H1 (cell line): ENCODE measurements at regions not wholly inside any gene's neighbourhood (a gene's known extent, or its start where the extent isn't known, plus 50 kb on each side); places are given as distances from the start of the nearest gene placed in this dataset.
A peak's percentile ranks its signal among the peaks of the same experiment; 100 is the strongest.

Experiments
- CTCF ChIA-PET: fragments of 300-600 bp; sonication (Branson Sonifier 250); formaldehyde crosslinking; loops from one replicate; lab custom pipeline; 2021; ENCODE audit not compliant: partially characterized antibody; lab: Charles Lee
- POLR2A ChIA-PET: fragments of 300-600 bp; sonication (Branson Sonifier 250); formaldehyde crosslinking; loops from one replicate; lab custom pipeline; 2021; ENCODE audit warnings: inconsistent platforms; ENCODE audit not compliant: partially characterized antibody; lab: Charles Lee
- DNase-seq, 2 experiments: peaks; one replicate each; pipeline versions ENCODE4 v3.0.0 to v3.0.0-alpha.2; 2010 to 2022; ENCODE audit warnings: low spot score in 2 of 2, low read depth in 1 of 2, mixed read lengths in 1 of 2
- FAIRE-seq: peaks from 2 replicates; lab custom pipeline; 2011; peaks lifted over from hg19 to GRCh38; lab: Jason Lieb, UNC
- H2AFZ ChIP-seq: 2 replicates; pipeline ENCODE4 v1.8.1; 2012; ENCODE audit warnings: low read length, inconsistent platforms
- H2AK5ac ChIP-seq: 2 replicates; pipeline ENCODE4 v1.6.1; 2013; ENCODE audit warnings: low read depth, low read length
- H2BK120ac ChIP-seq: replicated peaks from 2 replicates; pipeline ENCODE3; 2013; ENCODE audit warnings: low read depth, low read length, inconsistent platforms
- H2BK12ac ChIP-seq: 2 replicates; pipeline ENCODE4 v1.6.1; 2013; ENCODE audit warnings: low read depth, low read length
- H2BK15ac ChIP-seq: 2 replicates; pipeline ENCODE4 v1.6.1; 2013; ENCODE audit warnings: low read length
- H2BK20ac ChIP-seq: 2 replicates; pipeline ENCODE4 v1.6.1; 2013; ENCODE audit warnings: low read length
- H2BK5ac ChIP-seq: 2 replicates; pipeline ENCODE4 v1.6.1; 2013; ENCODE audit warnings: low read depth, low read length
- H3K14ac ChIP-seq: 2 replicates; pipeline ENCODE4 v1.6.1; 2013; ENCODE audit warnings: inconsistent platforms; ENCODE audit not compliant: insufficient read length
- H3K18ac ChIP-seq: 2 replicates; pipeline ENCODE4 v1.6.1; 2013; ENCODE audit warnings: low read length; ENCODE audit errors: extremely low read depth
- H3K23ac ChIP-seq: 2 replicates; pipeline ENCODE4 v1.6.1; 2013; ENCODE audit warnings: inconsistent platforms; ENCODE audit not compliant: insufficient read length
- H3K23me2 ChIP-seq: 2 replicates; pipeline ENCODE4 v1.6.1; 2013; ENCODE audit warnings: low read depth, low read length
- H3K27ac ChIP-seq: 2 replicates; pipeline ENCODE4 v1.6.1; 2011; ENCODE audit warnings: low read depth, low read length, inconsistent platforms
- H3K27me3 ChIP-seq, 4 experiments: replicated peaks in 1 of 4; 1 replicate in 1 of 4; 2 replicates in 3 of 4; pipeline versions ENCODE4 v1.6.1 to v1.8.1; 2011 to 2013; ENCODE audit warnings: low read length in 3 of 4, mild to moderate bottlenecking in 3 of 4, inconsistent platforms in 2 of 4, mixed read lengths in 2 of 4, moderate library complexity in 1 of 4; ENCODE audit not compliant: control insufficient read depth in 3 of 4, insufficient read depth in 3 of 4; ENCODE audit errors: extremely low read depth in 1 of 4
- H3K36me3 ChIP-seq, 4 experiments: 2 replicates each; pipeline versions ENCODE4 v1.6.1 to v1.8.1; 2011 to 2013; ENCODE audit warnings: mild to moderate bottlenecking in 4 of 4, low read length in 3 of 4, moderate library complexity in 2 of 4, control low read depth in 1 of 4, inconsistent platforms in 1 of 4; ENCODE audit not compliant: insufficient read depth in 4 of 4, control insufficient read depth in 2 of 4
- H3K4ac ChIP-seq: replicated peaks from 2 replicates; pipeline ENCODE3; 2013; ENCODE audit warnings: low read length, low read depth, mixed read lengths, inconsistent platforms; ENCODE audit not compliant: insufficient read length
- H3K4me1 ChIP-seq, 4 experiments: replicated peaks in 1 of 4; 1 replicate in 1 of 4; 2 replicates in 3 of 4; pipeline versions ENCODE4 v1.6.1 to v1.8.1; 2011 to 2013; ENCODE audit warnings: low read length in 3 of 4, inconsistent platforms in 2 of 4, mixed read lengths in 1 of 4; ENCODE audit not compliant: insufficient read depth in 4 of 4, control insufficient read depth in 3 of 4
- H3K4me2 ChIP-seq, 2 experiments: 2 replicates each; pipeline versions ENCODE4 v1.6.1 to v1.8.1; 2011 to 2013; ENCODE audit warnings: low read depth in 2 of 2, low read length in 2 of 2, control low read depth in 1 of 2, inconsistent platforms in 1 of 2, mild to moderate bottlenecking in 1 of 2; ENCODE audit not compliant: insufficient read depth in 1 of 2
- H3K4me3 ChIP-seq, 4 experiments: fragments of 200-600, 300-600 bp in 1 of 4; sonication (generic), shearing (Covaris generic), sonication (Bioruptor Twin) in 1 of 4; 2 replicates each; pipeline versions ENCODE4 v1.5.1 to v1.8.1; 2011 to 2016; ENCODE audit warnings: low read length in 4 of 4, low read depth in 3 of 4, control low read depth in 2 of 4, inconsistent platforms in 2 of 4, mild to moderate bottlenecking in 2 of 4, mixed read lengths in 1 of 4, moderate library complexity in 1 of 4; ENCODE audit not compliant: insufficient read depth in 2 of 4; ENCODE audit errors: extremely low read depth in 1 of 4
- H3K56ac ChIP-seq: replicated peaks from 2 replicates; pipeline ENCODE3; 2013; ENCODE audit warnings: low read depth, mild to moderate bottlenecking, mixed read lengths, low read length, inconsistent platforms; ENCODE audit not compliant: insufficient read length
- H3K79me1 ChIP-seq: 2 replicates; pipeline ENCODE4 v1.6.1; 2013; ENCODE audit warnings: low read depth, low read length, control low read depth
- H3K79me2 ChIP-seq, 2 experiments: 2 replicates each; pipeline versions ENCODE4 v1.6.1 to v1.8.1; 2012 to 2013; ENCODE audit warnings: low read length in 2 of 2, mild to moderate bottlenecking in 2 of 2, inconsistent platforms in 1 of 2; ENCODE audit not compliant: insufficient read depth in 2 of 2, control insufficient read depth in 1 of 2
- H3K9ac ChIP-seq, 4 experiments: replicated peaks in 1 of 4; 1 replicate in 1 of 4; 2 replicates in 3 of 4; pipeline versions ENCODE4 v1.6.1 to v1.8.1; 2011 to 2013; ENCODE audit warnings: low read depth in 3 of 4, low read length in 3 of 4, control low read depth in 2 of 4, mild to moderate bottlenecking in 2 of 4, moderate library complexity in 2 of 4, inconsistent platforms in 1 of 4; ENCODE audit errors: extremely low read depth in 1 of 4
- H3K9me3 ChIP-seq, 2 experiments: 2 replicates each; pipeline versions ENCODE4 v1.6.1 to v1.8.1; 2012 to 2013; ENCODE audit warnings: mild to moderate bottlenecking in 2 of 2, moderate library complexity in 2 of 2, control low read depth in 1 of 2, inconsistent platforms in 1 of 2, low read depth in 1 of 2, low read length in 1 of 2, mixed read lengths in 1 of 2; ENCODE audit not compliant: insufficient read depth in 2 of 2
- H4K20me1 ChIP-seq, 2 experiments: replicated peaks in 1 of 2; 2 replicates each; pipeline versions ENCODE3 to v1.8.1; 2011 to 2013; ENCODE audit warnings: inconsistent platforms in 2 of 2, low read length in 2 of 2, mild to moderate bottlenecking in 1 of 2; ENCODE audit not compliant: insufficient read depth in 2 of 2, control insufficient read depth in 1 of 2
- H4K5ac ChIP-seq: 2 replicates; pipeline ENCODE4 v1.6.1; 2013; ENCODE audit warnings: low read length, low read depth, mixed read lengths, inconsistent platforms; ENCODE audit not compliant: insufficient read length
- H4K8ac ChIP-seq: 2 replicates; pipeline ENCODE4 v1.8.0; 2013; ENCODE audit warnings: mild to moderate bottlenecking, moderate library complexity, low read length, inconsistent platforms; ENCODE audit not compliant: insufficient read depth; ENCODE audit errors: extremely low read depth
- H4K91ac ChIP-seq: replicated peaks from 2 replicates; pipeline ENCODE3; 2013; ENCODE audit warnings: low read length, mixed read lengths, inconsistent platforms; ENCODE audit not compliant: insufficient read length
- CBX5 ChIP-seq: fragments of 300-800, 300-1000 bp; sonication (generic); IDR thresholded peaks from 2 replicates; pipeline ENCODE4 v1.7.1; 2016; ENCODE audit warnings: antibody characterized with exemption, low read length, low read depth
- CHD1 ChIP-seq: IDR thresholded peaks from 2 replicates; pipeline ENCODE4 v1.6.1; 2012; ENCODE audit warnings: low read depth, low read length, improper control_type of control experiment
- CTCF ChIP-seq, 3 experiments: IDR thresholded peaks; 1 replicate in 2 of 3; 2 replicates in 1 of 3; pipeline versions ENCODE4 v1.5.1 to v1.6.1; 2011; ENCODE audit warnings: low read length in 3 of 3, mild to moderate bottlenecking in 3 of 3, inconsistent platforms in 2 of 3, low read depth in 1 of 3, moderate library complexity in 1 of 3; ENCODE audit not compliant: insufficient read depth in 1 of 3; ENCODE audit errors: control extremely low read depth in 1 of 3
- KDM5A ChIP-seq: fragments of 200-600 bp; IDR thresholded peaks from 2 replicates; pipeline ENCODE4 v1.7.1; 2012; ENCODE audit warnings: mild to moderate bottlenecking, low read length, inconsistent platforms, mixed read lengths
- POU5F1 ChIP-seq: IDR thresholded peaks from 2 replicates; pipeline ENCODE4 v1.6.1; 2011; ENCODE audit warnings: low read depth, mild to moderate bottlenecking, low read length, moderate library complexity
- RNF2 ChIP-seq: fragments of 200-900, 300-1000 bp; sonication (generic); IDR thresholded peaks from 2 replicates; pipeline ENCODE4 v1.7.1; 2016; ENCODE audit warnings: borderline replicate concordance, low read depth, mild to moderate bottlenecking, antibody characterized with exemption, low read length; ENCODE audit not compliant: poor library complexity, severe bottlenecking; ENCODE audit errors: missing control alignments
- TEAD4 ChIP-seq: IDR thresholded peaks from 2 replicates; pipeline ENCODE4 v1.6.1; 2012; ENCODE audit warnings: low read depth, low read length, inconsistent platforms, mixed read lengths
- WGBS, 2 experiments: shearing (Covaris generic) in 1 of 2; methylation state at CpG; one replicate each; pipeline versions ENCODE4 v1.1.6 to v1.1.7; 2013 to 2015; ENCODE audit warnings: low lambda C conversion rate in 2 of 2, mixed read lengths in 2 of 2, inconsistent platforms in 1 of 2, low coverage in 1 of 2, missing lambda C conversion rate in 1 of 2; ENCODE audit not compliant: insufficient replicate concordance in 2 of 2, insufficient coverage in 1 of 2, insufficient read length in 1 of 2; ENCODE audit errors: extremely low coverage in 1 of 2, missing lambda C conversion rate in 1 of 2; 5-methylcytosine and 5-hydroxymethylcytosine counted together

GRCh38 chr12:45518291-45519235 is 210.9 kb upstream of the ARID2 start:
- no peak overlapping the region for H3K18ac ChIP-seq
- no peak overlapping the region for H3K4ac ChIP-seq
- no peaks in the 10 kb centered on the region for H3K4me1 ChIP-seq
- no peak overlapping the region for H3K27ac ChIP-seq
- no peak overlapping the region for H3K4me2 ChIP-seq
- no peaks in the 10 kb centered on the region for H3K27me3 ChIP-seq
- H2BK20ac ChIP-seq = no peak overlapping the region
- no peak overlapping the region for H3K14ac ChIP-seq
- H3K9ac ChIP-seq = no peak overlapping the region
- FAIRE-seq (no peak), DNase-seq (no peak)
- WGBS, 2 experiments = 75% methylated on average over 10 of the region's 10 CpGs; no CpG with 5 or more reads in 1 of the 2 experiments
- H3K56ac ChIP-seq = no peak overlapping the region
- POLR2A ChIA-PET = no interaction called here
- H2BK5ac ChIP-seq = no peak overlapping the region
- CTCF ChIA-PET = no interaction called here
- no peaks in the 10 kb centered on the region for H3K79me1 ChIP-seq
- H3K23ac ChIP-seq = no peak overlapping the region
- no peak overlapping the region for H3K4me3 ChIP-seq
- H3K9me3 ChIP-seq = no peaks in the 10 kb centered on the region
- H2AK5ac ChIP-seq = no peak overlapping the region
- H2AFZ ChIP-seq = peak overlapping the region; percentile 14; the same call in 1 of the 2 replicates
- no peak overlapping the region for H2BK15ac ChIP-seq
- H4K91ac ChIP-seq = no peak overlapping the region
- no peaks in the 10 kb centered on the region for H3K36me3 ChIP-seq
- no peak overlapping the region for H2BK12ac ChIP-seq
- no peak overlapping the region for H2BK120ac ChIP-seq
- no peaks in the 10 kb centered on the region for H3K79me2 ChIP-seq
- no peak overlapping the region for H4K8ac ChIP-seq
- H3K23me2 ChIP-seq = no peaks in the 10 kb centered on the region
- H4K20me1 ChIP-seq = no peaks in the 10 kb centered on the region
- H4K5ac ChIP-seq = no peak overlapping the region
- no peak for TF ChIP-seq POU5F1
- no peak for TF ChIP-seq KDM5A
- no peak for TF ChIP-seq CBX5
- TF ChIP-seq RNF2 = no peak
- TF ChIP-seq CTCF (IDR thresholded peaks at IDR 0.05; ENCODE audit: control extremely low read depth in 1 of 3, insufficient read depth in 1 of 3, low read depth in 1 of 3, low read length in 3 of 3) = no peak
- TF ChIP-seq TEAD4 = no peak
- no peak for TF ChIP-seq CHD1
